ENCODE measurements at regions not wholly inside any gene's neighbourhood (a gene's known extent, or its start where the extent isn't known, plus 50 kb on each side); places are given as distances from the start of the nearest gene placed in this dataset.

DNA sequence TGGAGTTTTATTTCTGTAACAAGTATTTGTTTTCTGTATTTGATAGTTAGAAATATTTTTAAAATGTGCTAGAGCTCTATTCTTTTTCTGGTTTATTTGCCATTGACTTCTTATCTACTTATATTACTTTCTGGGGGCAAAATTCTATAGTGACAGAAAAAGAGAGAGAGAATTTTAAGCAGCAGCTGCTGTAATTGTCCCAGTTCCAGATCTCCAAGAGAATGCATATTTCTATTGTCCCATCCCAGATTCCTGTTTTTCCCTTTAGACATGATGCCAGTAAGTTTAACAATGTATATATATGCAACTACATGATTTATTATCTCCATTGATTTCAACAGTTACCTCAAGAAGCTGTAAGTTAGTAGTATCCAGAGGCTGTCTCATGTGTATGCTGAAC is 541.7 kb upstream of the ZNF385D start:
- H3K79me2 ChIP-seq (ENCODE audit: control insufficient read depth, insufficient read depth, low read length, poor library complexity) = no peaks in the 10 kb centered on the region
- no peaks in the 10 kb centered on the region for H3K9me3 ChIP-seq (ENCODE audit: insufficient read depth, low read depth, low read length)
- no peak overlapping the region for H3K4me2 ChIP-seq (ENCODE audit: low read length)

DNA sequence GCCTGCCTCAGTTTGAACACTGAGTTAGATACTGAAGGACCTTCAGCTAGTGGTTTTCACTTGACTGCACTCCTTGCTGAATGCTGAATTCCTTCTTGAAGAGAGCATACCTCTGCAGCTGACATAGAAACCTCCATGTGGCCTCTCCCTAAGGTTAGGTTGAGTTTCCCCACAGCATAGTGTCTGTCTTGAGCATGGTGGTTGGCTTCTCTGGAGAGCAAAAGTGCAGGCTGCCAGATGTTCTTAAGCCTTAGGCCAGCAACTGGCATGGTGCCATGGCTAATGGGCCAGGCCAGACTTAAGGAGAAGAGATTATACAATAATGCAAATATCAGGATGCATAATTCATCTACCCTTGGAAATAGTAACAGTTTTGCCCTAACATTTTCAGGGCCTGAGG is 545.6 kb upstream of the ZNF385D start:
- no peak for DNase-seq
- Histone ChIP-seq H2BK120ac (ENCODE audit: insufficient read depth, low read length, poor library complexity) (no peak overlapping the region), H3K4me2 (ENCODE audit: low read length) (no peak overlapping the region), H3K23ac (ENCODE audit: low read length) (no peak overlapping the region), H3K79me2 (ENCODE audit: control insufficient read depth, insufficient read depth, low read length, poor library complexity) (no peaks in the 10 kb centered on the region), H3K79me1 (ENCODE audit: low read length) (no peaks in the 10 kb centered on the region), H3K4me1 (ENCODE audit: control insufficient read depth in 1 of 2, insufficient read depth in 2 of 2, low read length in 2 of 2) (no peaks in the 10 kb centered on the region), H3K27ac (ENCODE audit: low read depth, low read length) (no peak overlapping the region), H3K36me3 (ENCODE audit: control insufficient read depth in 1 of 2, insufficient read depth in 2 of 2, low read length in 2 of 2) (no peaks in the 10 kb centered on the region), H4K91ac (ENCODE audit: low read depth, low read length) (no peak overlapping the region), H3K27me3 (ENCODE audit: insufficient read depth, low read length) (no peaks in the 10 kb centered on the region), H2BK12ac (ENCODE audit: low read length) (no peak overlapping the region), H2AK5ac (ENCODE audit: low read length) (no peak overlapping the region), H4K8ac (ENCODE audit: low read depth, low read length) (no peak overlapping the region), H3K4me3 (ENCODE audit: low read depth, low read length) (no peak overlapping the region), H3K18ac (ENCODE audit: low read length) (no peak overlapping the region), H3K9ac (ENCODE audit: low read length) (no peak overlapping the region), H3K14ac (ENCODE audit: low read length) (no peak overlapping the region), H3K4ac (ENCODE audit: low read depth, low read length) (no peak overlapping the region), H2AFZ (ENCODE audit: insufficient read depth, low read length, poor library complexity) (no peak overlapping the region), H4K12ac (ENCODE audit: low read depth, low read length) (no peak overlapping the region), H3K9me3 (ENCODE audit: insufficient read depth, low read depth, low read length) (no peaks in the 10 kb centered on the region), H2BK5ac (ENCODE audit: low read depth, low read length, poor library complexity) (no peak overlapping the region)

More for the DNA sequence above, 541.7 kb upstream of the ZNF385D start:
- no peak for DNase-seq
- H4K8ac ChIP-seq (ENCODE audit: low read depth, low read length) = no peak overlapping the region
- H3K18ac ChIP-seq (ENCODE audit: low read length) = no peak overlapping the region
- no peak overlapping the region for H2BK12ac ChIP-seq (ENCODE audit: low read length)
- no peak overlapping the region for H4K12ac ChIP-seq (ENCODE audit: low read depth, low read length)
- no peaks in the 10 kb centered on the region for H3K79me1 ChIP-seq (ENCODE audit: low read length)
- H3K4me3 ChIP-seq (ENCODE audit: low read depth, low read length) = no peak overlapping the region
- no peak overlapping the region for H4K91ac ChIP-seq (ENCODE audit: low read depth, low read length)
- H3K27me3 ChIP-seq (ENCODE audit: insufficient read depth, low read length) = no peaks in the 10 kb centered on the region
- no peak overlapping the region for H2BK120ac ChIP-seq (ENCODE audit: insufficient read depth, low read length, poor library complexity)
- no peak overlapping the region for H2AK5ac ChIP-seq (ENCODE audit: low read length)
- H3K14ac ChIP-seq (ENCODE audit: low read length) = no peak overlapping the region
- H3K4ac ChIP-seq (ENCODE audit: low read depth, low read length) = no peak overlapping the region
- no peaks in the 10 kb centered on the region for H3K4me1 ChIP-seq (ENCODE audit: control insufficient read depth in 1 of 2, insufficient read depth in 2 of 2, low read length in 2 of 2)
- H3K36me3 ChIP-seq (ENCODE audit: control insufficient read depth in 1 of 2, insufficient read depth in 2 of 2, low read length in 2 of 2) = no peaks in the 10 kb centered on the region
- no peak overlapping the region for H3K23ac ChIP-seq (ENCODE audit: low read length)
- H2AFZ ChIP-seq (ENCODE audit: insufficient read depth, low read length, poor library complexity) = no peak overlapping the region
- no peak overlapping the region for H3K27ac ChIP-seq (ENCODE audit: low read depth, low read length)
- H3K9ac ChIP-seq (ENCODE audit: low read length) = no peak overlapping the region
- H2BK5ac ChIP-seq (ENCODE audit: low read depth, low read length, poor library complexity) = no peak overlapping the region

DNA sequence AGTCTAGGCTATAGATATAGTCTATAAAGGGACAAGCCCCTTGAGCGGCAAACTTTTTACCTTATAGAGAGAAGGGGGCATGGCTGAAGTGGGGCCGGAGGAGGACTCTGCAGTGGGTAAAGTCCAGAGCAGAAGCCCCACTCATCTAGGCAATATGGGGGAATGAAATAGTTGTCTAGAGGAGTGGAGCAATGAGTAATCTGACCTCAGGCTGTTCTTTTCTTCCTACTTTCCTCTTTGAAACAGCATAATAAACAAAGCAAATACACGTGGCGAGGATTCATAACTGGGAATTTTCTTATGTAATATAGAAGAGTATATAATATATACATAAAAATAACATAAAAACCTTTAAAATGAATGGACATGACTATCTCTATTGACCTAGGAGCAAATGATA is 546.4 kb upstream of the ZNF385D start:
- Histone ChIP-seq H3K18ac (ENCODE audit: low read length) (no peak overlapping the region), H2AK5ac (ENCODE audit: low read length) (no peak overlapping the region), H2AFZ (ENCODE audit: insufficient read depth, low read length, poor library complexity) (no peak overlapping the region), H3K27ac (ENCODE audit: low read depth, low read length) (no peak overlapping the region), H3K23ac (ENCODE audit: low read length) (no peak overlapping the region), H3K4me1 (ENCODE audit: control insufficient read depth in 1 of 2, insufficient read depth in 2 of 2, low read length in 2 of 2) (no peaks in the 10 kb centered on the region), H3K79me2 (ENCODE audit: control insufficient read depth, insufficient read depth, low read length, poor library complexity) (no peaks in the 10 kb centered on the region), H3K4me3 (ENCODE audit: low read depth, low read length) (no peak overlapping the region), H4K12ac (ENCODE audit: low read depth, low read length) (no peak overlapping the region), H4K91ac (ENCODE audit: low read depth, low read length) (no peak overlapping the region), H2BK12ac (ENCODE audit: low read length) (no peak overlapping the region), H3K4ac (ENCODE audit: low read depth, low read length) (no peak overlapping the region), H2BK120ac (ENCODE audit: insufficient read depth, low read length, poor library complexity) (no peak overlapping the region), H3K79me1 (ENCODE audit: low read length) (no peaks in the 10 kb centered on the region), H3K4me2 (ENCODE audit: low read length) (no peak overlapping the region), H3K27me3 (ENCODE audit: insufficient read depth, low read length) (no peaks in the 10 kb centered on the region), H3K9ac (ENCODE audit: low read length) (no peak overlapping the region), H3K9me3 (ENCODE audit: insufficient read depth, low read depth, low read length) (no peaks in the 10 kb centered on the region), H2BK5ac (ENCODE audit: low read depth, low read length, poor library complexity) (no peak overlapping the region), H3K36me3 (ENCODE audit: control insufficient read depth in 1 of 2, insufficient read depth in 2 of 2, low read length in 2 of 2) (no peaks in the 10 kb centered on the region), H3K14ac (ENCODE audit: low read length) (no peak overlapping the region), H4K8ac (ENCODE audit: low read depth, low read length) (no peak overlapping the region)
- no peak for DNase-seq
- no CpG with 5 or more reads among the region's 4 CpGs for WGBS (ENCODE audit: extremely low coverage, insufficient coverage, insufficient read length)

DNA sequence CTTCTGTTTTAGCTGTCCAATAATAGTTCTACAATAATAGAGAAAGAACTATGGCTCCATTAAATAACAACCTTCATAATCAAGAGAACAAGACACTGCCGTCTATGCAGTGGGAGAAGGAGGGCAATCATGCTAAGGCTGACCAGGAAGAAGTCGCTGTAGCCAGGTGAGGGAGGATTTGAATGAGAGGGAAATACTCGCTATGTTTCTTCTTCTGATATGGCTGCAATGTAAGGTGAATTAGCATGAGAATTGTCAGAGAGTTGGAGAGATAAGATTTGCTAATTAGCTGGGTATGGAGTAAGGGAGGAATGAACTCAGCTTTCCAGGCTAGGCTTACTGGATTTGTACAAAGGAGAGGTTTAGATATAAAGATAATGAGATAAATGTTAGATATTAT is 555.4 kb upstream of the ZNF385D start:
- Histone ChIP-seq H3K9ac (ENCODE audit: low read length) (no peak overlapping the region), H3K18ac (ENCODE audit: low read length) (no peak overlapping the region), H3K4me1 (ENCODE audit: control insufficient read depth in 1 of 2, insufficient read depth in 2 of 2, low read length in 2 of 2) (no peaks in the 10 kb centered on the region), H3K79me1 (ENCODE audit: low read length) (no peaks in the 10 kb centered on the region), H2AFZ (ENCODE audit: insufficient read depth, low read length, poor library complexity) (no peak overlapping the region), H4K8ac (ENCODE audit: low read depth, low read length) (no peak overlapping the region), H3K4ac (ENCODE audit: low read depth, low read length) (no peak overlapping the region), H3K9me3 (ENCODE audit: insufficient read depth, low read depth, low read length) (no peaks in the 10 kb centered on the region), H3K14ac (ENCODE audit: low read length) (no peak overlapping the region), H3K23ac (ENCODE audit: low read length) (no peak overlapping the region), H2BK12ac (ENCODE audit: low read length) (no peak overlapping the region), H4K91ac (ENCODE audit: low read depth, low read length) (no peak overlapping the region), H4K12ac (ENCODE audit: low read depth, low read length) (no peak overlapping the region), H2AK5ac (ENCODE audit: low read length) (no peak overlapping the region), H3K79me2 (ENCODE audit: control insufficient read depth, insufficient read depth, low read length, poor library complexity) (no peaks in the 10 kb centered on the region), H3K4me2 (ENCODE audit: low read length) (no peak overlapping the region), H2BK5ac (ENCODE audit: low read depth, low read length, poor library complexity) (no peak overlapping the region), H3K27me3 (ENCODE audit: insufficient read depth, low read length) (no peaks in the 10 kb centered on the region), H3K4me3 (ENCODE audit: low read depth, low read length) (no peak overlapping the region), H3K27ac (ENCODE audit: low read depth, low read length) (no peak overlapping the region), H3K36me3 (ENCODE audit: control insufficient read depth in 1 of 2, insufficient read depth in 2 of 2, low read length in 2 of 2) (no peaks in the 10 kb centered on the region), H2BK120ac (ENCODE audit: insufficient read depth, low read length, poor library complexity) (no peak overlapping the region)
- WGBS (ENCODE audit: extremely low coverage, insufficient coverage, insufficient read length) = no CpG with 5 or more reads among the region's 3 CpGs
- no peak for DNase-seq

DNA sequence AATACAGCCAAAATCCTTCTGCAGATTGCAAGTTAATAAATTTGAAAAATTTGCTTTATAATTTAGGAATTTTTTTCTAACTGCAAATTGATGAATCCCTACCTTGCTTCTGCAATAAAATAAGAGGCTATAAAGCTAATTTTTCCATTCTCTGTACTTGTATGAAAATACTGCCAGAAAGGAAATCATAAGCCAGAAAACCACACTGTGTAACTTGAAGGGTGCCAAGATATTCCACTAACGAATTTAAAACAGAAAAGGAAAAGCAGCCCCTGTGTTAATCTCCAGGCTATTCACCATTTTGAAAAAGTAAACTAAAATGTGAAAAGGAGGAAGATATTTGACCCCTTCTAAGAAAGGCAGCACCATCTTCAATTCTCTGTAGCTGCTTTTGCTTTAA is 557.9 kb upstream of the ZNF385D start:
- H2BK120ac ChIP-seq (ENCODE audit: insufficient read depth, low read length, poor library complexity) = no peak overlapping the region
- no peak overlapping the region for H4K12ac ChIP-seq (ENCODE audit: low read depth, low read length)

More for the DNA sequence above, 557.9 kb upstream of the ZNF385D start:
- Histone ChIP-seq H2AK5ac (ENCODE audit: low read length) (no peak overlapping the region), H3K27ac (ENCODE audit: low read depth, low read length) (no peak overlapping the region), H2AFZ (ENCODE audit: insufficient read depth, low read length, poor library complexity) (no peak overlapping the region), H2BK12ac (ENCODE audit: low read length) (no peak overlapping the region), H3K36me3 (ENCODE audit: control insufficient read depth in 1 of 2, insufficient read depth in 2 of 2, low read length in 2 of 2) (no peaks in the 10 kb centered on the region), H3K4me2 (ENCODE audit: low read length) (no peak overlapping the region), H3K23ac (ENCODE audit: low read length) (no peak overlapping the region), H2BK5ac (ENCODE audit: low read depth, low read length, poor library complexity) (no peak overlapping the region), H3K4me3 (ENCODE audit: low read depth, low read length) (no peak overlapping the region), H4K8ac (ENCODE audit: low read depth, low read length) (no peak overlapping the region), H3K4ac (ENCODE audit: low read depth, low read length) (no peak overlapping the region), H3K79me2 (ENCODE audit: control insufficient read depth, insufficient read depth, low read length, poor library complexity) (no peaks in the 10 kb centered on the region), H3K18ac (ENCODE audit: low read length) (no peak overlapping the region), H3K9me3 (ENCODE audit: insufficient read depth, low read depth, low read length) (no peaks in the 10 kb centered on the region), H3K9ac (ENCODE audit: low read length) (no peak overlapping the region), H3K4me1 (ENCODE audit: control insufficient read depth in 1 of 2, insufficient read depth in 2 of 2, low read length in 2 of 2) (no peaks in the 10 kb centered on the region), H4K91ac (ENCODE audit: low read depth, low read length) (no peak overlapping the region), H3K79me1 (ENCODE audit: low read length) (no peaks in the 10 kb centered on the region), H3K27me3 (ENCODE audit: insufficient read depth, low read length) (no peaks in the 10 kb centered on the region), H3K14ac (ENCODE audit: low read length) (no peak overlapping the region)
- DNase-seq = no peak
- WGBS (ENCODE audit: extremely low coverage, insufficient coverage, insufficient read length) = no CpG with 5 or more reads among the region's 1 CpG
